HG03060 (cell line): ENCODE measurements at regions not wholly inside any gene's neighbourhood (a gene's known extent, or its start where the extent isn't known, plus 50 kb on each side); places are given as distances from the start of the nearest gene placed in this dataset.

Source experiments
- ATAC-seq: cut with Tn5 transposase; IDR thresholded peaks from one replicate; pipeline ENCODE4 v1.9.1; 2021; ENCODE audit warnings: low read depth, moderate number of reproducible peaks; ENCODE audit not compliant: unreplicated experiment

DNA sequence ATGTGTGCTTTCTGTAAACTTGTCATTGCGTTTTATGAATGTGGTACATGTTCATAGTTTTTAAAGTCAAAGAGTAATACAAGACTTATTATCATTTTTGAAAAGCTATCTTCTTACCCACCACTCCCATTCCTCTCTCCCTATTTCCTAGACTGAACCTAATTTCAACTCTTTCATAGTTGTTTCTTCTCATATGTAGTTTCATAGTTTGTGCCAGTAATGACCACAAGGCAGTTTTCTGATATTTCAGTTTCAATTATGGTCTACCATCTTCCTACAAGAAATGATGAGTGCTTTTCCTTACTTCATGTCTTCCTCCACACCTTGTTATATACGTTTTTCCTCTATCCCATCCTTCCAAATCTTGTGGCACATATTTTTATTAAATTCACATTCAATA, 445.0 kb upstream of the GOLIM4 start:
- no peak for ATAC-seq

DNA sequence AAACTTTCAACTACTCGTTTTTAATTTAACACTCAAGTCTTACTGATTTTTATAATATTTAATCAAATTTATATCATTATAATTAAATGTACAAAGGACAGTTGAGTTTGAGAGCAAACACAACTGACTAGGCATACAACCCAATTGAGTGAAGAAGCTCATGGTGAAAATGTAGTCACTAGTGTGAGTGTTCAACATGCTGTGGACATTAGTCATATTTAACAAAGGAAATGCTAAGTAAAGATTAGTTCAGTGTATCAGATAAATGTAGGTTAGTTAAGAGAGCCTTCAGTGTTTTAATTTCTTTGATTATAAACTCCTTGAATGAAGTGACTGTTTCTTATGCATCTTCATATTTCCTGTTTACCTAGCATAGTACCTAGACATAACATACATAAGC, 444.2 kb upstream of the GOLIM4 start:
- no peak for ATAC-seq

- no peak for ATAC-seq
Measured at GRCh38 chr3:168534761-168535160, 439.0 kb upstream of the GOLIM4 start.

DNA sequence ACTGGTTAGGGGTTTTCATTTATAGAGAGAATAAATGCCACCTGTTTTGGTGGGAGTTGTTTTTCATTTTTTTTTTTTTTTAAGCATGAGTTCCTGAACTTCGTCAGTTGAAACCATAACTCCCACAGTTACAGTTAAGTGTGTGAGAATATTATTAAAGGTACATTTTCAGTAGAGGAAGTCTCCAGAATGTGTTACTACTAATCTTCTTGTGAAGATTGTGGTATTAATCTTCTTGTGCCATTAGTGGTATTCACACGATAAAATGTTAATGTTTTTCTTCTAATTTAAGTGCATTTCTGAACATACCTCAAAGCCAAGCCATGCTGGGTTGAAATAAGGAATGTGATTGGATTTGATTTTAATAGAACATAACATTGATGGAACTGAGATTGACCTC, 437.9 kb upstream of the GOLIM4 start:
- no peak for ATAC-seq

DNA sequence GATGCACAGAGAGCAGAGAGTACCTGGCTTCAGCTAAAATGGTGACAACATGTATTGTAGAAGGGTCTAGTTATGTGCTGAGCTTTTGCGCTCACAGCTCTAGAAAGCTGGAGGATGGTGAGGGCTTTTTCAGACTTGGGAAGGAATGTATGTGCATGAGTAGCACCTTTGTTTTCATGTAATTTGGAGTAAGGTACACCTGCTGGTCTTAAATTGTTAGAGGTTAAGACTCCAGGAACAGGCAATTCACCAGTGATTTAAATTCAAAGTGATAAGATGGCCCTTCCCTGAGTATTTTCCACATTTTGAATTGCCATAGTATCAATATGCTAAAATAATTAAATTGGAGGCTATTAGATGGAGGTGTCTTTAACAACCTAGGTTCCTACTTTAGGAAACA, 436.4 kb upstream of the GOLIM4 start:
- no peak for ATAC-seq

GRCh38 chr3:168531116-168531515, 435.4 kb upstream of the GOLIM4 start:
- no peak for ATAC-seq

DNA sequence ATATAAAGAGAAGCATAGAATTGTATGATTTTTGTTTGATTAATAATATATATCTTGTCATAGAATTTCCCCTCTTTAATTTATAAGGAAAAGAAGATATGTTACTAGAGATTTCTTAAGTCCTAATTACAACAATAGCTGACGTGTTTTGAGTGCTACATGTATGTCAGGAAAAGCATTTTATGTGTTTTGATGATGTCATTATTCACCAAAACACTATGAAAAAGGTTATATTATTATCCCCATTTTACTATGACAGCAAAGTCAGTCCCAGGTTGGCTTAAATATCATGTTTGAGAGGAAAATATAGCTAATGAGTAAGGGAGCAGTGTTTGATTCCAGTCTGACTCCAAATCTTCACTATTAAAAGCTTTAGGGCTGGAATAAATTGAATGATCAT, 428.4 kb upstream of the GOLIM4 start:
- ATAC-seq: no peak

DNA sequence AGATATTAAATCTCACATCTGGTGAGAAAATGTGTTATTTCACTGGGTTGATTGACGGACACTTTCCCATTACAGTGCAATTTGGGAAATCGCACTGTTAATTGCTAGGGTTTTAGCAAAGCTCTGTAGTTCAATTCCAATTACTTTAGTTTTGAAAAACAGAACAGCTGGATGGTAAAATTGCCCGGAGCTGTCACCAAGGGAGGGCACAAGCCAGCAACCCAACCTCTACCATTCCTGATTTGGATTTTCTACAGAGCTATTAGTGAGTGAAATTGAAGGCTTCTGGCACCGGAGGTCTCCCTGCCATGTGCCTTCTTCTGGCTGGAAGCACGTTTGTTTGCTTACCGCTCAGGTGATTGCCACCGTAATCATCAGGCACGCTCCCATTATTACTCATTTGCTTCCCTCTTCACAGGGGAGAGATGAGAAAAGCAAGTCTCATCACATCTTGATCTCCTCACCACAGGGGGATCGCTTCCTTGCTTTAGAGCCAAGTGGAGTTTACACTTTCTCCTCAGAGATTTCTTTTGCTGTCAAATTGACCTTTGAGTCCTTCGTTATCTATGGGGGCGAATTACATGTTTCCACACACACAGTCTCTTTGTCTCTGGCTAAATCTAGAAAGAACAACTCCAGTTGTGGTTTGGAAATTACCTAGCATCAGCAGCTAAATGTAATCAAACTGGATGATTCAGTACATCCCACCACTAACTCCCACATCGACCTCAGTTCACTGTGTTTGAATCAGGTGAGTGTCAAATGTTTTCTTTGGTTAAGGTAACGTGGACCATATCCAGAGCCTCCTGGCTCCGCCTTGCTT, 421.7 kb upstream of the GOLIM4 start:
- no peak for ATAC-seq

DNA sequence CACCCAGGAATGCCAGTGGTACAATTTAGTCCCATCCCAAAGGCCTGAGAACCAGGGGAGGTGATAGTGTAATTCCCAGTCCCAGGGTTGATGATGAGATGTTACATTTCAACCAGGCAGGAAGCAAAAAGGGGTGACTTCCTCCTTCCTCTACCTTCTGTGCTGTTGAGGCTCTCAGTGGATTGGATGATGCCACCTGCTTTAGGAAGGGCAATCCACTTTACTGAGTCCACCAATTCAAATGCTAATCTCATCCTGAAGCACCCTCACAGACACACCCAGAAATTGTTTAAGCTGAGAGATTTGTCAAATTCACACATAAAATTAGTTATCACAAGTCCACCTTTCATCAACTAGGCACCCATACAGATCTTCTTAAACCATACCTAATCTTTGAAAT, 418.5 kb upstream of the GOLIM4 start:
- ATAC-seq: no peak

DNA sequence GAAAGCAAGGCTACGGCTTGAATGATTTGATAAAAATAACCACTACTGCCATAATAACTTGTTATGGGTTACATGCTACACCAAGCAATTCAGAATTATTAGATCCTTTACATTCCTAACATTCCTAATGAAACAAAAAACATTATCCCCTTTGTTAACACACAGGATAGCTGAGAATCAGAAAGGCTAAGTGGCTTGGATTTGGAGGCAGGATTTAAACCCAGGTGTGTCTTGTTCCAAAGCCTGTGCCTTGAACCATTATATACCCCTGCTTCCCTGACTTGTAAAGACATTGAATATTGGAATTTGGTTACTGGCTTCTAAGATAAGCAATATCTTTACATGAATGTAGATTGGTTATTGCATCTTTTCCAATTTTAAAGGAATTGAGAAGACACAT, 417.1 kb upstream of the GOLIM4 start:
- no peak for ATAC-seq

DNA sequence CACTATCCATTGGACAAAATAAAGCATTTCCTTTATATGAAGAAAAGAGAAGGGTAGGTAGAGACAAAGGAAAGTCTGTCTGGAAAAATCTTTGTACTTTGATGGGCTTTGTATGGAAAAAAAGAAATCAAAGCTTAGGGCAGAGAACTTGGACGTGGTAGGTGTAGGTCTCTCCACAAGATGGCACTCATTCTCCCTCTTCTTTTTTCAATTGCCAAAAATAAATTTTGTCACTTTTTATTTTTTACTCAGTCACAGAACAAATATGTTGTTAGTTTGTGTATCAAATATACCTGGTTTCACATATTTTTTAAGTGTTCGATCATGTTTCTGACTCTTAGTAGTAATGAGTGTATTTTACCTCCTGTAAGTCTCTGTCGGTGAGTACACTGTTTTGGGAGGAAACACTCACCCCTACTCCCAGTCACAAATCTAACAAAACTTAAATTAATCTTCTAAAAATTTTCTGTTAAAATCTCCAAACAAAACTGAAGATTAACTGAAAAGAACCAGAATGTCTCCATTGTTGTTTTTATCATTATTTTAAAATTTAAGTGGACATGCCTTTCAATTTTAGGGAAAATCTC, 415.8 kb upstream of the GOLIM4 start:
- no peak for ATAC-seq

DNA sequence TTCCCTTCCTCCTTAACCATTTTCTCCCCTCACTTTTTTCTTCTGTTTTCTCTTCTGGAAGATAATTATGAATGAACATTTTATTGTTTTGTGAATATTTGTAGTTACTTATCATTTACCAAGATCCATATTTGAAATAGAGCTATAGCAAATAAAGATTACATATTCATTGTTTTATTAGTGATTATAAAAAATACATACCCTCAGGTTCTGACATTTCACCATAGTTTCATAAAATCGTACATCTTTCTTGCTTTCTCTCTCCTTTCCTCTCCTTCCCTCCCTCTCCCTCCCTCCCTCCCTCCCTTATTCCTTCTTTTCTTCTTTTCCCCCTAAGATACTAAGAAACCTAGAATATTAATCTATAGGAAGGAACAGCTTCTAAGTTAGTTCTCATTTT, 410.9 kb upstream of the GOLIM4 start:
- no peak for ATAC-seq

DNA sequence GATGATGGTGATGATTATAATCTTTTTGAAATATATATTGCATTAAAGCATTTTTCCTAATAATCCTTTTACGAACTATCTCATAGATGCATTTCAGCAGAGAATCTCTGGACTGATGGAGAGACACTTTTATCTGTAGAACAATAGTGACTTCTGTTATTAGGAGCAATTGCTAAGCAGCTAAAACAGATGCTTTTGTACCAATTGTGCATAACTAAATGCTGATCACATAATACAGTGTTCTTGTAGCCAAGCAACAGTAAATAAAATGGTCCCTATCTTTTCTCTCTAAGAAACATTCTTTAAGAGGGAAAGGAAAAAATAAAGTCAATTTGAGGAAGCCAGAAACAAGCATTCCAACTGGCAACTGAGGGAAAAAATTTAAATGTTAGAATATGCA, 405.8 kb upstream of the GOLIM4 start:
- no peak for ATAC-seq

DNA sequence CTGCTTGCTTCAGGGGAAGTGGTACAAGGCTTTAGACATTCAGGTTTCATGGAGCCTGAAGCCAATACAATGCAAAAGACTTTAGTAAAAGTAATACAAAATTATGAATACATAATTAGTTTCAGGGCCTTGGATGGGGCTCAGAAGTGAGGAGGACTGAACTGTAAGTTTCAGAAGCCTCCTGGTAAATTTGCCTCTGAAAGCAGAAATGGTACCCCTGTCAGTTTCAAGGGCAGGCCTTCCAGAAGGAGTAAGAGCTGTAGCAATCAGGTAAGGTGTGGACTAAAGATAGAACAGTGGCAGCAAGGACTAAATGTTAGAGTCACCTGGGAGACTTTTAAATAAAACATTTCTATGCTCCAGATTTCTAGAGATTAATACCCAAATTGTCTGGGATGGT, 402.5 kb upstream of the GOLIM4 start:
- no peak for ATAC-seq

GRCh38 chr3:168497741-168498140, 402.0 kb upstream of the GOLIM4 start:
- no peak for ATAC-seq

DNA sequence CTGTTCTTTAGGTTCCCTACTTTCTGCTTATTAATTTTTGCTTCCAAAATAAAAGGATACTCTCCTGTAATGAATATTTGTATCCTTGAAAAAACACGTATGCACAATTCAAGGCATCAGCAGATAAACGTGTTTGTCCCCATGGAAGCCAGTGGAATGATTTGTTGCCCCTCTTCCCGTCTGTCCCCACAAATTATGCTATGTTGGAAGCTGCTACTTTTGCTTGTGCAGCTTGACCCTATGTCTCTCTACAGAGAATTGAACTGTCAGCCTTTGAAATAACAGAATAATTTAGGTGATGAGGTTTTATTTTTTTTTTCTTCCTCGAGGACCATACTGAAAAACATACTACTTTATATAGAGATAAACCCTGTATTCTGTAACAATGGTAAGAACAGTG, 401.5 kb upstream of the GOLIM4 start:
- no peak for ATAC-seq

- ATAC-seq: no peak
Measured at GRCh38 chr3:168495932-168496331, 400.2 kb upstream of the GOLIM4 start.

- no peak for ATAC-seq
Measured at GRCh38 chr3:168495270-168495669, 399.5 kb upstream of the GOLIM4 start.

DNA sequence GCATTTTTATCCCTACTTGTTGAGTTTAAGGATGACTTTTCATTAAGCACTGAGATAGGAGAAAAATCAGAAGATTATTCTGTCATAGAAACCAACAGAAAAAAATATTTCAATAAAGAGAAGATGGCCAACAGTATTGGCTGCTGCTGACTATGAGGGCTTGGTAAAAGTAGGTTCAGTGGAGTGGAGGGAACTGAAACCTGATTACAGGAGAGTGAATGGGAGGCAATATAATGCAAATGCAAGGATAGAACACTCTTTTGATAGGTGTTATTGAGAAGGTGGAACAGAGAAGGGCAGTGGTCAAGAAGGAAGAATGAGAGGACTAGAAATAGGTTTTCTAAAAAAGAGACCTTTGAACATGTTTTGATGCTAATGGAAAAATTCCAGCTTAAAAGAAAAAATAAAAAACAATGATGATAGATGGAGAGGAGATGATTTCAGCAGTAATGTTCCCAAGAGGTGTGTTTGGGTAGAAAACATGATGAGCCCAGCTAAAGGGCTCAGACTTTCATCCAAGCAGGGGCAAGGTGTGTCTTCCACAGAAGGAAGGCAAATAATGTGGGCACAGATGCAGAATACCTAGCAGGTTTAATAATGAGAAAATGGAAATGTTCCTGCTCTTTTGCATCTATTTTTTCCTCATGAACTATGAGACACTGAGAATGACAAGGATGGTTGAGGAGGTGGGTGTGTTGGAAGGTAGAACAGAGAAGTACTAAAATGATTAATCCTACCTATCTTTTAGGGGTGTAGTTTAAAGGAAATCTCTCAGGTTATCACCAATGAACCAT, 397.9 kb upstream of the GOLIM4 start:
- no peak for ATAC-seq

GRCh38 chr3:168490981-168491380, 395.3 kb upstream of the GOLIM4 start:
- no peak for ATAC-seq

DNA sequence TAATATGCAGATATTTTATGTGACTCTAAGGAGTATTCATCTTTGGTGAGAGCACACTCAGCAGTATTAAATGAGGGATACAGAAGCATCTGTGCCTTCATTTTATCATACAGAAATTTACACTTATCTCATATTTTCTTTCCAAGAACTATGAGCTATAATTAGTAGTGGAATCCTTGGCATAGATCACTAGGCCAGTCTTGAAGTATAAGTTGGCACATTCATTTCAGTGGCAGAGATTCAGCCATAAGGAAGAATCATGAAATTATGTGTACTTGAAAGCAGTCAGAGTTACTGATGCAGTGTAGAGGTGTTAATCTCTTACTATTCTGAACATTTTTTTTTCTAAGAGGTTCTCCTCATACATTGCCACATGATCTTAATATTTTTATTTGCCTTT, 393.6 kb upstream of the GOLIM4 start:
- no peak for ATAC-seq

- no peak for ATAC-seq
Measured at GRCh38 chr3:168485936-168486335, 390.2 kb upstream of the GOLIM4 start.
